ENCODE measurements at regions not wholly inside any gene's neighbourhood (a gene's known extent, or its start where the extent isn't known, plus 50 kb on each side); places are given as distances from the start of the nearest gene placed in this dataset.

DNA sequence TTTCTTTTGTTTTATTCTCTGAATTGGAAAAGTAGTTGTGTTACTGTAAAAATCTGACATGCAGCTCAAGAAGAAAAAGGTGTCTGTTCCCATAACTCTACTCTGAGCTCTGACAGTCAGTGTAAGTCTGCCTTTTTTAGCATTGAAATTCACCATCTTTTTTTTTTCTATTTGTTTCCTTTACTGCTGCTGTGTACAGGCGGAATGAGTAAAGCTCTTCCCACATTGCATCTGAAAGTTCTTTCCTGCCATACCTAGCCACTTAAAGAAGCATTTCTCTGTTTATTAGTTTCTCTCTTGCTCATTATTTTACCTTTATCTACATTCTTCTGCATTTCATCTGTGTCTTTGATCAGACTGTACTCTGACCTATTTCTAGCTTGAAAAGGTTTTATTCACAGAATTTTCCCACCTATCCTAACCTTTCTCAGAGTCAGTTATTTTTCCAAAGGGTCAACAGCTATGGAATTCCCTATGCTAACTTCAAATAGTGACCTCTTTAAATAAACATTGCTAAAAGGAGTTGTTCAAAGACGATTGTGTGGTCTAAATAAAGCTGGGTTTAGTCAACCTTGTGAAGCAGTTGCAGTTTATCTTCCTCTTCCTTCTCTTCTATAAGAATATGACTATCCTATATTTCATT, 1303.1 kb upstream of the ZEB2 start:
- TF ChIP-seq, protein P1, sequence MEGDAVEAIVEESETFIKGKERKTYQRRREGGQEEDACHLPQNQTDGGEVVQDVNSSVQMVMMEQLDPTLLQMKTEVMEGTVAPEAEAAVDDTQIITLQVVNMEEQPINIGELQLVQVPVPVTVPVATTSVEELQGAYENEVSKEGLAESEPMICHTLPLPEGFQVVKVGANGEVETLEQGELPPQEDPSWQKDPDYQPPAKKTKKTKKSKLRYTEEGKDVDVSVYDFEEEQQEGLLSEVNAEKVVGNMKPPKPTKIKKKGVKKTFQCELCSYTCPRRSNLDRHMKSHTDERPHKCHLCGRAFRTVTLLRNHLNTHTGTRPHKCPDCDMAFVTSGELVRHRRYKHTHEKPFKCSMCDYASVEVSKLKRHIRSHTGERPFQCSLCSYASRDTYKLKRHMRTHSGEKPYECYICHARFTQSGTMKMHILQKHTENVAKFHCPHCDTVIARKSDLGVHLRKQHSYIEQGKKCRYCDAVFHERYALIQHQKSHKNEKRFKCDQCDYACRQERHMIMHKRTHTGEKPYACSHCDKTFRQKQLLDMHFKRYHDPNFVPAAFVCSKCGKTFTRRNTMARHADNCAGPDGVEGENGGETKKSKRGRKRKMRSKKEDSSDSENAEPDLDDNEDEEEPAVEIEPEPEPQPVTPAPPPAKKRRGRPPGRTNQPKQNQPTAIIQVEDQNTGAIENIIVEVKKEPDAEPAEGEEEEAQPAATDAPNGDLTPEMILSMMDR (IDR thresholded peaks at IDR 0.05) = no peak
- TF ChIP-seq POLR2A (IDR thresholded peaks at IDR 0.05) = no peak
- no peak for TF ChIP-seq EP300 (IDR thresholded peaks at IDR 0.05)
